ENCODE measurements at regions not wholly inside any gene's neighbourhood (a gene's known extent, or its start where the extent isn't known, plus 50 kb on each side); places are given as distances from the start of the nearest gene placed in this dataset.

DNA sequence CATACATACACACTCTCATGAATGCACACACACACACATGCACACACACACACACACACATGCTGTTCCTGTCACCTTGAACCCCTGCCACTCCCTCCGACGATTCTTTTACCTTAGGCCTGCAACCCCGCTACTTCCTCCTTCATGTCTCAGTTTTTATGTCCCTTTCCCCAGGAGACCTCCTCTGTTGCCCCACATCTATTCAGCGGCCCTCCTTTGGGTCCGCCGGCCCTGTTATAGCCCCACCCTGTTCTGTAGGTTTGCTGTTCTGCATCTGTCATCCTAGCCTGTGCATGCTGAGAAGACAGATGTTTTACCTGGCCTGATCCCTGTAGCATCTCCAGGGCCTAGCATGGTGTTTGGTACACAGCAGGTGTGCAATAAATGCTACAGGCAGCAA lies 161.6 kb upstream of the PCBD1 start:
- CTCF ChIA-PET = no interaction called here
- Mint-ChIP-seq H3K36me3 (ENCODE audit: insufficient read depth, unreplicated experiment) (no peaks in the 10 kb centered on the region), H3K4me3 (ENCODE audit: low read depth, unreplicated experiment) (no peak overlapping the region), H3K27me3 (ENCODE audit: unreplicated experiment) (peaks cover 95% of the 10 kb centered on the region), H3K27ac (ENCODE audit: unreplicated experiment) (no peak overlapping the region), H3K9me3 (ENCODE audit: low read depth, unreplicated experiment) (peaks cover 5% of the 10 kb centered on the region), H3K4me1 (ENCODE audit: low read depth, unreplicated experiment) (no peaks in the 10 kb centered on the region)
- no peak for DNase-seq
- intact Hi-C loops (cut with micrococcal nuclease; ENCODE audit: unreplicated experiment) = no loop called here
- BruUV-seq (replicated peaks) = no TSS peak
- TF ChIP-seq, protein P1, sequence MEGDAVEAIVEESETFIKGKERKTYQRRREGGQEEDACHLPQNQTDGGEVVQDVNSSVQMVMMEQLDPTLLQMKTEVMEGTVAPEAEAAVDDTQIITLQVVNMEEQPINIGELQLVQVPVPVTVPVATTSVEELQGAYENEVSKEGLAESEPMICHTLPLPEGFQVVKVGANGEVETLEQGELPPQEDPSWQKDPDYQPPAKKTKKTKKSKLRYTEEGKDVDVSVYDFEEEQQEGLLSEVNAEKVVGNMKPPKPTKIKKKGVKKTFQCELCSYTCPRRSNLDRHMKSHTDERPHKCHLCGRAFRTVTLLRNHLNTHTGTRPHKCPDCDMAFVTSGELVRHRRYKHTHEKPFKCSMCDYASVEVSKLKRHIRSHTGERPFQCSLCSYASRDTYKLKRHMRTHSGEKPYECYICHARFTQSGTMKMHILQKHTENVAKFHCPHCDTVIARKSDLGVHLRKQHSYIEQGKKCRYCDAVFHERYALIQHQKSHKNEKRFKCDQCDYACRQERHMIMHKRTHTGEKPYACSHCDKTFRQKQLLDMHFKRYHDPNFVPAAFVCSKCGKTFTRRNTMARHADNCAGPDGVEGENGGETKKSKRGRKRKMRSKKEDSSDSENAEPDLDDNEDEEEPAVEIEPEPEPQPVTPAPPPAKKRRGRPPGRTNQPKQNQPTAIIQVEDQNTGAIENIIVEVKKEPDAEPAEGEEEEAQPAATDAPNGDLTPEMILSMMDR (IDR thresholded peaks at IDR 0.05; ENCODE audit: unreplicated experiment) = no peak

DNA sequence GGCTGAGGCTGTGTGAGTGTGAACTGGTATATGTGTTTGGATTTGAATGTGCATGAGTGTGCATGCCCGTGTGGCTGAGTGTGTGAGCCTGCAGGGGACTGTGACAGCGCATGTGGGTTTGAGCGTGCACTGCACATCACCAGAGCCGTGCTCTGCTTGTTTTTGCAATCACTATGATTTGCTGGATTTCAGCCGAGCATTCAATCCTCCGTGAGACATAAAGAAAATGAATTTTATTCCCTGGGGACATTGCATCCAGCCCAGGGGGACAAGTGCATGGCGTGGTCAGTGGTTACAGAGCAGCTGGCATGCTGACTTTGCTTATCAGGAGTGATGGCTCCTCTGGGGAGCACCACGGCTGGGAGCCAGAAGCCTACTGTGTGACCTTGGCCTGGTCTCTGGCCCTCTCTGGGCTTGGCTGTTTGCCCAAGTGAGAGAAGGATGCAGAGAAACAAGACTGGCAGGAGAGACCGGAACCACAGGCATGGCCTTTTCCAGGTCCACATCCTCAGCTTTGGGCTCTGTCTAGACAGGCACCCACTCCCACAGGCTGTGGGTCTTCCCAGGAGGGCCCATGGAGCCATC lies 160.2 kb upstream of the UNC5B start:
- DNase-seq = no peak
- no peak overlapping the region for H3K4me3 Mint-ChIP-seq (ENCODE audit: low read depth, unreplicated experiment)
- H3K9me3 Mint-ChIP-seq (ENCODE audit: low read depth, unreplicated experiment) = peaks cover 5% of the 10 kb centered on the region
- intact Hi-C loops (cut with micrococcal nuclease; ENCODE audit: unreplicated experiment) = no loop called here
- no peaks in the 10 kb centered on the region for H3K36me3 Mint-ChIP-seq (ENCODE audit: insufficient read depth, unreplicated experiment)
- TF ChIP-seq, protein P1 (IDR thresholded peaks at IDR 0.05; ENCODE audit: unreplicated experiment) = no peak
- H3K4me1 Mint-ChIP-seq (ENCODE audit: low read depth, unreplicated experiment) = no peaks in the 10 kb centered on the region
- BruUV-seq (replicated peaks) = no TSS peak
- CTCF ChIA-PET = interaction anchor here (1.0 kb wide), 1 partner anchor 10 kb away, joined by 3 read pairs; no protein-coding TSS in a partner anchor
- H3K27me3 Mint-ChIP-seq (ENCODE audit: unreplicated experiment) = peaks cover 95% of the 10 kb centered on the region
- no peak overlapping the region for H3K27ac Mint-ChIP-seq (ENCODE audit: unreplicated experiment)

DNA sequence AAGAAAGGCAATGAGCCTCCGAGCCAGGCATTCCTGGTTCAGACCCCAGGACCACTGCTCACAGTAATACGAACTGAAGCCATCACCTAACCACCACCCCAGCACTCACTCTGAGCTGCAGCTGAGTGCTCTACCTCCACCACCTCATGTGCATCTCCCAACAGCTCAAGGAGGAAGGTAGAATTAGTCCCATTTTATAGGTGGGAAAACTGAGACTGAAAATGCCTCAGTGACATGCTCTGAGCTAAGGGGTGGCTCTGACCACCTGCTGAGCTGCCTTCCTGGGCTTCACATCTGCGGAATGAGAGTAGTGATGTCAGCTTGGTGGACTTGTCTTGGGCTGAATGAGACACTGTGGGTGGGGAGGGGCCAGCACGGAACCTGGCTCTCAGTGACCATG lies 159.7 kb upstream of the UNC5B start:
- H3K4me1 Mint-ChIP-seq (ENCODE audit: low read depth, unreplicated experiment) = no peaks in the 10 kb centered on the region
- BruUV-seq (replicated peaks) = no TSS peak
- H3K27me3 Mint-ChIP-seq (ENCODE audit: unreplicated experiment) = peaks cover 95% of the 10 kb centered on the region
- peaks cover 5% of the 10 kb centered on the region for H3K9me3 Mint-ChIP-seq (ENCODE audit: low read depth, unreplicated experiment)
- no peak overlapping the region for H3K4me3 Mint-ChIP-seq (ENCODE audit: low read depth, unreplicated experiment)
- intact Hi-C loops (cut with micrococcal nuclease; ENCODE audit: unreplicated experiment) = no loop called here
- H3K27ac Mint-ChIP-seq (ENCODE audit: unreplicated experiment) = no peak overlapping the region
- CTCF ChIA-PET = interaction anchor here (0.6 to 1.0 kb wide), 2 partner anchors 11 to 12 kb away, joined by 3 read pairs; no protein-coding TSS in a partner anchor
- H3K36me3 Mint-ChIP-seq (ENCODE audit: insufficient read depth, unreplicated experiment) = no peaks in the 10 kb centered on the region
- DNase-seq = no peak
- TF ChIP-seq, protein P1 (IDR thresholded peaks at IDR 0.05; ENCODE audit: unreplicated experiment) = no peak

DNA sequence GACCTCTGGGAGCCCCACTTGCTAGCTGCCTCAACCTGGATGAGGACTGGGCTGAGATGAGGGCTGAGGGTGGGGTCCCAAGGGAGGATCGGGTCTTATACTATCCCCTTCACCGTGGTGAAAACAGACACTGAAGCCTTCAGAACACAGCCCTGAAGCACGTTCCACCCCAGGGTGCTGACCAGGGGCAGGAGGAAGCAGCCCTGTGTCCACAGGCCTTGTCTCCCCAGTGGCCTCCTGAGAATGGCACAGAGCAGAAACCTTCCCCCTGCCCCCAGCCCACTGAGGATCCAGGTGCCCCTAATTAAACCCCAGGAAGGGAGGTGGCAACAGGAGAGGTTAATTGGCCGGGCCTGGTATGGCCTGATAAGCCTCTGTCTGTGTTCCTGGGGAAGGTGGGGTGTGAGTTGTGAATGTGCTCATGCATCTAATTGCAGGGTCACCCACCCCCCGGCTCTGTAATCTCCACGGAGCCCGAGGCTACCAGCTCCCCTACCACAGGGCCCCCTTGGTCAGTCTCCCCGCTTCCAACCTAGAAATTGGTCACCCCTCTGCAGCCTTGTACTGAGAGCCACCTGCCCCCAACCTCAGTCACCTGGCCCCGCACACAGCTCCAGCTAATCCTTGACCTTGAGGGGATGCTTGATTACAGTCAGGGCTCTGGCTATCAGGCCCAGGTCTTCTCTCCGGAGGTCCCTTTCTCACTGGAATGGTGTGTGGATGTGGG lies 159.0 kb upstream of the UNC5B start:
- no peaks in the 10 kb centered on the region for H3K36me3 Mint-ChIP-seq (ENCODE audit: insufficient read depth, unreplicated experiment)
- no peaks in the 10 kb centered on the region for H3K4me1 Mint-ChIP-seq (ENCODE audit: low read depth, unreplicated experiment)
- intact Hi-C loops (cut with micrococcal nuclease; ENCODE audit: unreplicated experiment) = no loop called here
- H3K9me3 Mint-ChIP-seq (ENCODE audit: low read depth, unreplicated experiment) = peaks cover 5% of the 10 kb centered on the region
- no TSS peak for BruUV-seq (replicated peaks)
- H3K27me3 Mint-ChIP-seq (ENCODE audit: unreplicated experiment) = peaks cover 95% of the 10 kb centered on the region
- H3K27ac Mint-ChIP-seq (ENCODE audit: unreplicated experiment) = no peak overlapping the region
- TF ChIP-seq, protein P1 (IDR thresholded peaks at IDR 0.05; ENCODE audit: unreplicated experiment) = no peak
- no peak overlapping the region for H3K4me3 Mint-ChIP-seq (ENCODE audit: low read depth, unreplicated experiment)
- CTCF ChIA-PET = interaction anchor here (0.6 to 1.0 kb wide), 2 partner anchors 11 to 13 kb away, joined by 3 read pairs; no protein-coding TSS in a partner anchor
- DNase-seq = no peak

Data from Calu3 (cell line).